NCI-H2196 treated with DMSO at 0.1 percent for 48 hours (cell line): ENCODE measurements at regions not wholly inside any gene's neighbourhood (a gene's known extent, or its start where the extent isn't known, plus 50 kb on each side); places are given as distances from the start of the nearest gene placed in this dataset.

Experiments used
- DNase-seq: peaks from one replicate; lab custom pipeline; 2025; ENCODE audit not compliant: unreplicated experiment; lab: John Stamatoyannopoulos, UW

DNA sequence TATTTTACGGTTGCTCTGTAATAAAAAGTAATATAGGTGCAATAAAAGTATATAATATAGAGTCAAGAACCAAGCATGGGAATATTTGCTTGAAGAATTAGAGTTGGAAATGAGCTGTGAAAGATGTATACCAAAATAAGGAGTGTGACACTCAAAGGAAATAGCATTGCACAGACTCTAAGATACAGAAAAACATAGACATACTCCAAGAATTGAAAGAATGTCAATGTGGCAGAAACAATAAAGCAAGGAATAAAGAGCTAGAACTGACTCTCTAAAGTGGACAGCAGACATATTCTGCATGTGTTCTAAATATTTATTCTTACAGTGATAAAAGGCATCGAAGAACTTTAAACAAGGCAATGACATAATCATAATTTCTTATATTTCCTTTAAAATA, 561.1 kb upstream of the SETBP1 start:
- DNase-seq = no peak

DNA sequence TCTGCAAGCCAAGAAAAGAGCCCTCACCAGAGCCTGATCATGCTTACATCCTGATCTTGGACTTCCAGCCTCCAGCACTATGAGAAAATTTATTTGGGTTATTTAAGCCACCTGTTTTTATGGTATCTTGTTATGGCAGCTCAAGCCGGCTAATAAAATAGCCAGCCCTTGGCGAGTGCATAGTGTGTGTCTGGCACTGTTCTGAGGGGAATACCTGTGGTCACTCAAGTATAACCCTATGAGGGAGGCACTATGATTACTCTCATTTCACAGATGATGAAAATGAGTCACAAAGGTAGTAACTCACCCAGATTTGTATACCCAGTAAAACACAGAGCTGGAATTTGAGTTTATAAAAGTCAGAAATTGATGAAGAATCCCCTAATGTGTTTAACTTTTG, 556.9 kb upstream of the SETBP1 start:
- DNase-seq = no peak

DNA sequence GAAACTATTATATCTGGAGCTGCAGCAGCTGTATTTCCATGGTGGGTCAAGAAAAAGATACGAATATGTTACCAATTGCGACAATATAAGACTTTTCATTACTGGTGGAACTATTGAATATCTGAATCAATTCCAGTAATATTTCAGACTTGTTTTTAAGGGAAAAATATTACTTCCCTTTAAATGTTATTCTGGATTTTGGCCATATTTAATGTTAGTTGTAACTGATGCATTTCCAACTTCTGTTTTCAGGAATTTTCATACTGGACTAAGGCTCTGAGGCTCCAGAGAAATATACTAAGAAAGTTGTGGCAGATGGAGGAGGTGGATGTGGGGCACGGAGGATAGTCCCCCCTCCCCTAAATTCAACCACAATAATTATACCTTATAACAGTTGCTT, 555.2 kb upstream of the SETBP1 start:
- no peak for DNase-seq

- DNase-seq = no peak
Measured at GRCh38 chr18:44126598-44126997, 554.1 kb upstream of the SETBP1 start.

DNA sequence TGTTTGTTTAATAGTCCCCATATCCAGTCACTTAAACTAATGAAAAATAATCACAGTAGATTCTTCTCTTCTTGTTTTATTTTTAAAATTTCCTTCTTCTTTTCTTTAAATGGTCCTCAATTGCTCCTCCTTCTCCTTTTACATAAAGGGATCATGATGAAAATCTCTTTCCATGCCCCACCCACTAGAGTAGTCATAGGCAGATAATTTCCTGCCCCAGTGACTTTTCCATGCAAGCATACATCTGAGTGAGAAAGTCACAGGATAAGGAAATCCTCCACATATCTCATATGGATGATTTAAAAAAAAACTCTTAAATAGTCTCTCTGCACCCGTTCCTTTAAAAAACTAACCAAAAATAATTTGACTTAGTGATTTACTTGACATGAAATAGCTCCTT, 552.3 kb upstream of the SETBP1 start:
- no peak for DNase-seq

DNA sequence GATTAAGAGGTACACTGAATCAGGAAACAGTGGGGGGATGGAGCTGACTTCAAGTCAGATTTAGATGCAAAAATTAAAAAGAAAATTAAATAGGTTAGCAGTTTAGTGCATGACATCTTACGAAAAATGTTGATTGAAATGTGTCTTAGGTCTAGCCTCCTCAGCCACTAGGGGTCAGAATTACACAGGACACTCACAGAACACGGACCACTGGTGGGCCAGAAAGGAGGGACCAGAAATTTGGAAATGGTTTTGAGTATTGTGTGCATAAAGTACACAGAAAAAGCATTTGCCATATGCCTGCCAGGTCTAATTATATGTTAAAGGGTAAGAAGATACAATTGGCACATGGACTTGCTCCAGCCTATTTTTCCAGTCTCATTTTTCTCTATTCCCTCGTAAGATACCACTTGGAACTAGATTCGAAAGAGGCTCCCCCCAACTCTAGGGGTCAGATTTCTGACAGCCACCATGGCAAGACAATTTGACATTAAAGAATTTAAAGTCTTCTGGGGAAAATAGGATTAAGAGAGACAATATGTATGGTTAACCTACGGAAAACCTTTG, 550.2 kb upstream of the SETBP1 start:
- peak; percentile 2 for DNase-seq

DNA sequence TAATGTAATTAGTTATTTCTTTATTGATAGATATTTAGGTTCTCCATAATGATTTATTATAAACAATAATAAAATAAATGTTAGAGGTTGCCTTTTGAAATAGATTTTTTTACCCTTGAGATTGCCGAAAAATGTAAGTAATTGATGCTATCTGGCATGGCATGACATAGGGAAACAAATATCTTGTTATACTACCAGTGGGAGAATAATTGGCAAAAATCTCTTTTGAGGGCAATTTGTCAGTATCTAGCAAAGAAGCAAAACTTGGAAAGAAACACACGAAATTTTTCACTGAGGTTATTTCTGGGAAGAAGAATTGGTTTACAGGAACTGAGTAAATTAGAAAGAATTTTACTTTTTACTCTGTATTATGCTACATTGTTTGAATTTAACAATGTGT, 547.2 kb upstream of the SETBP1 start:
- DNase-seq = no peak

- no peak for DNase-seq
Measured at GRCh38 chr18:44134447-44134846, 546.2 kb upstream of the SETBP1 start.

DNA sequence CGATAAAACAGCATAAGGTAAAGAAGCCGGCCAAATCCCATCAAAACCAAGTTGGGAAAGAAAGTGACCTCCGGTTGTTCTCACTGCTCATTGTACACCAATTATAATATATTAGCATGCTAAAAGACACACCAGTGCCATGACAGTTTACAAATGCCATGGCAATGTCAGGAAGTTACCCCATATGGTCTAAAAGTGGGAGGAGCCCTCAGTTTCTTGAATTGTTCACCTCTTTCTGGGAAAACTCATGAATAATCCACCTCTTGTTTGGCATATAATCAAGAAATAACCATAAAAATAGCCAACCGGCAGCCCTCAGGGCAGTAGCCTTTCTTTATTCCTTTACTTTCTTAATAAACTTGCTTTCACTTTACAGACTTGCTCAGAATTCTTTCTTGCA, 544.9 kb upstream of the SETBP1 start:
- no peak for DNase-seq

GRCh38 chr18:44136326-44136725, 544.4 kb upstream of the SETBP1 start:
- DNase-seq = no peak

GRCh38 chr18:44143072-44143471, 537.6 kb upstream of the SETBP1 start:
- DNase-seq = no peak

GRCh38 chr18:44149706-44150105, 531.0 kb upstream of the SETBP1 start:
- no peak for DNase-seq

DNA sequence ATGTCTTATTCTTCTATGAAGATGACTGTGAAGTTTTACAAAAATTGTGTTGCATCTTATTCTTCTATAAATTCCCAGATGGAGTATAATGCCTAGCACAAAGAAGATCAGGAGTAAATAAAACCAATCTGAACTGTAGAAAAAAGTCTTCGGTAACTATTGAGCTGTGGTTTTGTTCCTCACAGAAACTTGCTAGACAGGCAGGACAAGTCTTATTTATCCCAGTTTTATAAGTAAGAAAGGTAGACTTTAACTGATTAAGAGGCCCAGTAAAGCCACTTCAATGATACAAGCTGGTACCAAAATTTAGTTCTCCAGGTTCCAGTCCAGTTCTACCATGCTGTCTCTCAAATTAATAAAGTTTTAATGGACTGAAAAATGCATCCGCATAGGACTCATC, 526.7 kb upstream of the SETBP1 start:
- DNase-seq = no peak

DNA sequence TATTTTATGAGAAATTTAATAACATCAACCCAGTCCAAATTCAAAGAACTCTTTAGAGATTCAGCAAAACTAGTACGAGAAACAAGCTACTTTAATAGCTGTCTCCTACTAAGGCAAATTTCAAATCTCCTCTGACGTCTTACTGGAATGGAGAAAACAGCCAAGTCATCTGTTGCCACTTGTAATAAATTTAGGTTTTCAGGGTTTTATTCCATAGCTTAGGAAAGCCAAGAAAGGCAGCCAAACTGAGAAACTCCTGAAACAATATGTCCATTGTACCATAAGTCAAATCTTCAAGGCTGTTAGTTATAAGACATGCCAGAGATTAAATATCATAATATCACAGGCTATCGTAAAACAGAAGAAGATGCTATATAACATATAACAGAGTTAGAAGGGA, 524.6 kb upstream of the SETBP1 start:
- no peak for DNase-seq

DNA sequence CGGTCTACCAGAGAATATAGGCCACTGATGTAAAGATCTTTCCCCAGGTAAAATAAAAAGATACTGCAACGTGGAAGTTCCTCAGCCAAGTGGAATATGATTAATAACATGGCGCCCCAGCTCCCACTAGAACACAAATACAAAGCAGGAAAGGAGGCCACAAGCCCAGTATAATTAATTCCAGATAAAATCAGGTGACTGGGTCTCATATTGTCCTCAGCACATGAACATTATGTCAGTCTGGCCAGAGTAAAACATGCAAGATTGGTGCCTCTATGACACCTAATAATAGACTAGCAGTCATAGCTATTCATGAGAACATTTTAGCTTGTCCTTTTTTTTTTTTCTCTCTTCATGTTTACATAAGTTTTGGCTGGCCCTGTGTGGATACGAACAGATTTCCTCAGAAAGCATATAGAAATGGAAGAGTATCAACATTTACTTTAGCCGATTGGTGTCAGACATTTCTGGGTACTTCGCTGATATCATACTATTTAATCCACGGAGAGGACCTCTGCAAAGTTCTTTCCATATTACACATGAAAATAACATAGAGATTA, 523.8 kb upstream of the SETBP1 start:
- no peak for DNase-seq

GRCh38 chr18:44170208-44170880, 510.3 kb upstream of the SETBP1 start:
- DNase-seq = no peak

DNA sequence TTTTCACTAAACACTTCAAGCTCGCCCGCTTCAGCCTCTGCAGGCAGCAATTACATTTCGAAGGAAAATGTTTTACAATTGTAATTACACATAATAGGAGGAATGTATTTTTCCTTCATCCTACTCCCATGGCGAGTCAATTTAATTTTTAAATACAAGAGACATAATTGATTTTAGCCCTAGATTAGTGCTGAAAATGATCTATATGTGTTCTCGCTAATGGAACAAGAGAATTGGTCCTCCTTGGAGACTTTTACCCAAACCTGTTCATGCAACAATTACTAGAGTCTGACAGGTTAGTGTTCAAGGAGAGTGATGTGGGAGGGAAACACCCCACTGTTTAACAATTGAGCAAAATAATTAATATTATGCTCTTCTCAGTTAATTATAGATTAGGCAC, 509.4 kb upstream of the SETBP1 start:
- no peak for DNase-seq

DNA sequence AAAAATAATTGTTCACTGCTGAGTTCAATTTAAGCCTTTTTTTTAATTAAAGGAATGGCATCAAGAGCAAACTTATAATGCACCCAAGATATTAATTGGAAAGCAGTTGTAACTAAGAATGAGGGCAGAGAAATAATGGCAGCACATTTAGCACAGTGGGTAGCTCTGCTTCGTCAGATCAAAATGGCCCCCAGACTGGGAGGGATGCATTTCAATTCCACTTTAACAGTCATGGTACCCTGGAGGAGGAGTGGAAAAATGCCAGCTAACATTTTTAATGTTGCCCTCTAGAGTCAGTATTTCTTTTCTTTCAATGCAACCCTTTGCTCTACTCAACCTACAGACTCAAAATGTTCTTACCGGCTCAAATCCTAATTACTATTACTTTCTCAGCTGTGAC, 504.8 kb upstream of the SETBP1 start:
- DNase-seq = no peak

DNA sequence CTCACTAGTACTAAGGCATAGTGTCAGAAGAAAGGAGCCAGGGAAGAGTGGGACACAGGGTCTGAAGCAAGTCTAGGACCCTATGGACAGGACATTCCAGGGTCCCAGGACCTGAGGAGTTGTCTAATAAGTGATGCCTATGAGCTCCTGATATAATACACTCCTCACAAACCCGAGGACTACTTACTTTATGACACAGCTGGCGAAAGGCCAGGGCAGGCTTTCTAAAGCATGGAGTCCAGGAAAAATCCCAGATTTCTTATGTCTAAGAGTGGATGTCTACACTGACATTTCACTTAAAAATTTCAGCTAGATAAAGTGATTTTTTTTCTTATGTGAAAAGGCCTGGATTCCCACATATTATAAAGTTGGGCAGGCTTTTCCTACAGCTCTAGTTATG, 502.2 kb upstream of the SETBP1 start:
- no peak for DNase-seq

- DNase-seq = no peak
Measured at GRCh38 chr18:44179693-44180092, 501.0 kb upstream of the SETBP1 start.

- no peak for DNase-seq
Measured at GRCh38 chr18:44180683-44181082, 500.0 kb upstream of the SETBP1 start.

DNA sequence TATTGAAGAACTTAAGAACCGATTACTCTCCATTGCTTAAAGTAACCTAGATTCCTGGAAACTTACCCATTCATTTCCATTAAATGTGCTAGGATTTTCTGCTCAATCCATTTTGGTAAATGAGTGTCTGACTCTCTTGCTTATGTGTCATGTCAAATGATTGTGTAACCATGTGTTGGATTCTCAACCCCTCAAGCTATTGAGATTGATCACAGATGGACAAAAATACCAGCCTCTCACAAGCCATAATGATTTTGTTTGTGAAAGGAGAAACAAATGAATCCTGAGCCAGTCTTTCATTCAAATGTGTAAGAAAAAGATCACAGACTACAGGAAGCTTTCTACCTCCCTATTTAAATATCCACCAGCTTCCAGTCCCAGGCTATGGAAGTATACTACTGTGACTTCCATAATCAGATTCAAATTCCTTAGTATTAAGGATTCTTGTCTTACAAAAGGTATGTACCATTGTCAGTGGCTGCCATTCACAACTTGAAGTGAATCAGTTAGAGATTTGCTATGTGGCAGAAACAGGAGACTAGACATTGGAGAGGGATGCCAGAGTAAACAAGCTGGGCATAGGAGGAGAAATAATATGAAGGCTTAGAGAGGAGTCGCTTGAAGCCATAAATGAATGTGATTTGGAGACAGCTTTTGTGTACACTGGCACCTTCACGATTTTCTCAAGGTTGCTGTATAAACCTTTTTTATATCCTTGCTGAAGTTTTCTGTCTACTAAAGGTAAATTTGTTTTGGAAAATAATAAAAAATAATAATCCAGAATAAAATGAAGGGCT, 498.5 kb upstream of the SETBP1 start:
- no peak for DNase-seq
